GM19397 (cell line): ENCODE measurements at regions not wholly inside any gene's neighbourhood (a gene's known extent, or its start where the extent isn't known, plus 50 kb on each side); places are given as distances from the start of the nearest gene placed in this dataset.

Source experiments
- ATAC-seq: cut with Tn5 transposase; IDR thresholded peaks from one replicate; pipeline ENCODE4 v1.9.1; 2021; ENCODE audit warnings: mild to moderate bottlenecking, moderate library complexity; ENCODE audit not compliant: unreplicated experiment

DNA sequence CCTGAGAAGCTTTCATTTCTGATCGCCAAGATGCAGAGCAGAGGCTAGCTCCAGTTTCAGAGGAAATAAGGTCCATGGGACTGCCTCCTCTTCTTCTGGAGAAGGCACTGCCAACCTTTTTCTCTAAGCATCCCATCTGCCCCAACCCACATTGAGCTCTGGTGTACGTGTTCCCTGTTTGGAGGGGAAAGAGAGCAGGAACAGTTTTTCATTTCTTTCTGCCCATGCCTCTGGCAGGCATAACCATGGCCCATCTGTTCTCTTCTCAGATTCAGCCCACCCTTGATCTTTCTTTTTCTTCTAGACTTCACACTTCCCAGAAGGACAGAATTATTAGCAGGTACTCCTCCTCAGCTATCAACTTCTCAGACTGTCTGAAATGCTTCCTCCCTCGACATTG is 1110.3 kb upstream of the KLHL29 start:
- ATAC-seq: no peak

- peak; percentile 66 for ATAC-seq
Observed at GRCh38 chr2:22276696-22277095, 1108.3 kb upstream of the KLHL29 start.

DNA sequence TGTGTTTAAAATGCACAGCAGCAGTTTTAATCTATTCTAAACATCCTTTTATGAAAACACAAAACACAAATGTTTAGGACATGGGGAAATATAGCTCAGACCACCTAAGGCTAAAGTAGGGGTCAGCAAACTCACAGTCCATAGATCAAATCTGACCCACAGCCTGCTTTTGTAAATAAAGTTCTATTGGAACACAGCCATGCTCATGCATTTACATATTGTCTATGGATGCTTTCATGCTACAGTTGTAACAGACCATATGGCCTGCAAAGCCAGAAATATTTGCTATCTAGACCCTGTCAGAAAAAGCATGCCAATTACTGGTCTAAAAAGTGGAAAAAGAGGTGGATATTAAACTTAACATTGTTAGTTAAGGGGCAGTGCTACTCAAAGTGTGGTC is 1105.4 kb upstream of the KLHL29 start:
- ATAC-seq: no peak

- ATAC-seq: no peak
Observed at GRCh38 chr2:22281033-22281432, 1103.9 kb upstream of the KLHL29 start.

GRCh38 chr2:22282220-22282619 is 1102.8 kb upstream of the KLHL29 start:
- no peak for ATAC-seq

- no peak for ATAC-seq
Observed at GRCh38 chr2:22282916-22283315, 1102.1 kb upstream of the KLHL29 start.

- no peak for ATAC-seq
Observed at GRCh38 chr2:22283436-22283835, 1101.5 kb upstream of the KLHL29 start.

DNA sequence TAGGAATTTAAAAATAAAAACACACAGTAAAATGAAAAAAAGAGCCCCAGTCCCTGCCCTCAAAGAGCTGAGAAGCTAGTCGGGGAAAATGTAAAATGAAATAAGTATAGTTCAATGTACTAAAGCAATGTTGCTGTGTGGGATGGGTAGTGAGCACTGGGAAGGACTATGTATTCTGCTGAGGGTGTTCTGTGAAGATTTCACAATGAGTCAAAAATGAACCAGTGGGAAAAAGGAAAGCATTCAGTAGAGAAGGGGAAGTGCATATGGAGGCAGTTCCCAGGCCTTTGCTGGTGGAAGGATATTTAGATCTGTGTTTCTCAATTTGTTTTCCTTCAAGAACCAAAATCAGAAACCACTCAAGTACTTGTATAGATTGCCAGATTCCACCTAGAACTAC is 1094.7 kb upstream of the KLHL29 start:
- ATAC-seq: no peak

DNA sequence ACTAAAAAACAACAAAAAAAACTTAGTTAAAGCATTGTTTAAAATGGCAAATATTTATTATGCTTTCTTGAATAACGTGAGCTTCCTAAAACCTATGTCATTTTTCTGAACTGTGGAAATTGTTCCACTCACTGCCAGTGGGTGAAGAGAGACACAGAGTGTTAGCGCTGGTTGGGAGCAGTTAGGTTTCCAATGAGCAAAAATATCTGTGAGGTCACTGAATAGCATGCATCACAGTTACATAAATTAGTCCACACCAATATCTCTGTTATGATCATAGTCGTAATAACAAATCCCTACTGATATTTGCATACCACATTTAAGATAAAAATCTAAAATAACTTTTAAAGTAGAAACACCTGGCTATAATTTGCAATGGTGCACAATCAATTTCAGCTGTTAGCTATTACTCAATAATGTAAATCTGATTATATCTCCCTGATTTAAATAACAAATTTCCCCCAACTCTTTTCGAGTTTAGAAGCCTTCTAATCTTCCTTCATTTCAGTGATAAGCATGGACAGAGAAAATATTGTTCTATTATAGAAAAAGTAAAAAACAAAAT is 1094.0 kb upstream of the KLHL29 start:
- no peak for ATAC-seq

- ATAC-seq: no peak
Observed at GRCh38 chr2:22301228-22301627, 1083.8 kb upstream of the KLHL29 start.

GRCh38 chr2:22326250-22326649 is 1058.7 kb upstream of the KLHL29 start:
- ATAC-seq: no peak

- no peak for ATAC-seq
Observed at GRCh38 chr2:22329211-22330154, 1055.5 kb upstream of the KLHL29 start.

GRCh38 chr2:22336414-22336813 is 1048.6 kb upstream of the KLHL29 start:
- ATAC-seq: no peak

DNA sequence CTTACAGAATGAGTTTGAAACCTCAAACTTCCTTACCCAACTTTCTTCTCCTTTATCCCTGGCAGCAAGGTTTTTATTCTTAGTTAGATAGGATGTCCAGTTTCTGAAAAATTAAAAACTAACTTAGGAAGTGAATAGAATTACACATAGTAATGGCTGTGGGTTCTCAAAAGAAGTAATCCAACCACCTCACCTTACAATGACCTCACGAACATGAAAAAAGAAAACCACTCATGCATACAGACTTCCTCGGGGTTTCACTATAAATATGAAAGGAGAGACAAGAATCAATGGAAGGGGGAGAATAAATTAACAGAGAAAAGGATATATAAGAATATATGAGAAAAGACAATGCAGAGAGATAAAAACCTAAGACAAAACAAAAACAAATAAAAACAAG is 1044.3 kb upstream of the KLHL29 start:
- ATAC-seq: no peak

GRCh38 chr2:22347306-22347705 is 1037.7 kb upstream of the KLHL29 start:
- ATAC-seq: no peak

DNA sequence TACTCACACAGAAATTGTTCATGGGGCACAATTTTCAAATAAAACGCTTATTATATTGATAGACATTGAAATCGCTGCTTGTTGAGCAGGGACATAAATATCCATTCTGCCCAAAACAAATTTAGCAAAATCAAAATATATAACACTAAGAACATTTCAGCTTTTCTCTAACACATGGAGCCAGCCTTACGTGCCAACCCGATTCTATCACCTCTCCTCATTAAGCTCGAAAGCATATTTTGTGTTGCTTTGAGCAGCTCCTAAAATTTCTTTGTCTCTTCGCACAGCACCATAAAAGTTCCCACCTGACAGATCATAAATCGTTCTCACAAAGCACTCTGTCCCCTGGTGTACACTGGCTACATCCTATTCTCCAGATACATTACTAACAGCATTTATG is 1034.4 kb upstream of the KLHL29 start:
- ATAC-seq: no peak

GRCh38 chr2:22355816-22356433 is 1029.1 kb upstream of the KLHL29 start:
- ATAC-seq: peak; percentile 79

DNA sequence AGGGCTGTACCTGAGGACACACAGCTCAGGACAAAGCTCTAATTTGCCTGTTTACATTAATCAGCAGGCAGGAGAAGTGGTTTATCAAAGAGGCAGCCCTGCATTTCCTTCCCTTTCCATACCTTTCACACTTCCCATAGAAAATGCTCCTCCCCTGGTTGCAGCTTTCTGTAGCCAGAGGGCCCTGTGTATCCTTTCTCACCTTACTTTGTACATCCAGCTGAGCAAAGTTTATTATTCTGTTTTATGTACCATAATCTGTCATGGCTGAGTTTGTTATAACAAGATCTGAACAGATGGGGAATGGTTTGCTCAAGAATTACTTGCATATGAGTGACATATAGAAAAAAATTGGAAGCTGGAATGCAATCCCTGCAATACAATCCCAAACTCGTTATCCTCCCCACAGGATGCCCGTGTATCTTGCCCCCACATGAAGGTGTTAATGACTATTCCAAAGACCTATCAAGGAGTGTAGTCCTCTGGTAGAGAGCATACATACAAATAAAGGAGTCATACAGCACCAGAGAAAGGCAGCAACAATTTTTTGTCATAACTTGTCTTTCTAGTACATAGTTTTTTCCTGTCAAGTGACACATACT is 1025.8 kb upstream of the KLHL29 start:
- no peak for ATAC-seq

DNA sequence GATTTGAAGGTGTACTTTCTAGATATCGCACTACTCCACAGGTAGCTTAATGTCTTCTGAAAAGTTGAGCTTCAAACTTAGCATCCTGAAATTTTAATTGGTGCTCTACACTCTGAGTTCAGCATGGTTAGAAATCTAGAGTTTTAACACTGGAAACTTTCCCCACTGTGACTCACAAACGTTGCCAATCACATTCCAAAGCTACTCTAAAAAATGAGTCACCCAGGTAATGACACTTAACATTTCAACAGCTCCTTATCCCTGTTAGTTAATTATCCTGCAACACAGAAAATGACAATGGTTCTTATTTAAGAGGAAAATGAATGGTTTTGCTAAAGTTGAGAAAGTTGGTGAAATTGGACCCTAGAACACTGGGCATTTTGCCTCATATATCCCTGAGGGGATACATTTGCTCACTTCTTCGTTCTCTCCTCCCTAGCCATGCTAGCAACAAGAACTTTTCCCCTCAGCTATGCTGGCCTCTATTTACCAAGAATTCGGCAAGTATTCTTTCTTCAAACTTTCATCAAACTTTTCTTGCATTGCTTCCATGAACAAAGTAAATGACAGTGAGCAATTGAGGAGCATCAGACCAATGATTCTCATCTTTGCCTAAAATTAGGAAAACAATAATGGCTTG is 1024.1 kb upstream of the KLHL29 start:
- no peak for ATAC-seq

DNA sequence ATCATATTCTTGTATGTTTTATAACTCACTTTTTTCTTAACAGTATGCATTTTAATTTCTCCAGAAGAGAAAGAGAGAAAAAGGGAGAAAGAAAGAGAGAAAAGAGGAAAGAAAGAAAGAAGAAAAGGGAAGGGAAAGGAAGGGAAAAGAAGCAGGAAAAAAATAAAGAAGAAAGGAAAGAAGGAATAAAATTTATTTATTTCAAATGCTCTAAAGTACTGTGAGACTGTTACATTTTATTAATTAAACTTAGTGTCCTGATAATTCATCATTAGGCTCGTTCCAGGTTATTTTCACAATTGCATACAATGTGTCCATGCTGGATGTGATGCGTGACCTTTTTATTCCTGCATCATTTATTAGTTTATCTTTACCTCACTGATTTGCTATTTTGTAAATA is 1023.4 kb upstream of the KLHL29 start:
- ATAC-seq: no peak

DNA sequence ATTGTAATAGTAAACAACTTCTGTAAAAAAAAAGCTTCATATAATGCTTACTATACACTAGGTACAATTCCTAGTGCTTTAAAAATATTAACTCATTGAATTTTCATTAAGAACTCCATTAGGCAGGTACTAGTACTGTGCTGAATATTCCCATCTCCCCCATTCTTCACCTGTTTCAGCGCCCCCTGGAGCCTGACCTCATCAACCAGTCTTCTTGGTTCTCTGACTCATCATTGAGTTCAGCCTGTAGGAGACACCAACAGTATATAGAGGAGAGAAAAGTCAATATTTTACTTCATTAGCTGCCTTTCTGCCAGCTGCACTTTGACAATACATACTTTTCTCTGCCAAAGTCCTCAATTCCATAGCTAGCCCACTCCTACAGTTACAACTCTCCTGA is 1009.9 kb upstream of the KLHL29 start:
- ATAC-seq: no peak
